GM18868 (cell line): ENCODE measurements at regions not wholly inside any gene's neighbourhood (a gene's known extent, or its start where the extent isn't known, plus 50 kb on each side); places are given as distances from the start of the nearest gene placed in this dataset.

Source experiments
- ATAC-seq: cut with Tn5 transposase; IDR thresholded peaks from one replicate; pipeline ENCODE4 v1.9.1; 2021; ENCODE audit warnings: mild to moderate bottlenecking, moderate library complexity; ENCODE audit not compliant: unreplicated experiment

GRCh38 chr7:19235680-19236079, 90.5 kb upstream of the FERD3L start:
- ATAC-seq: no peak

DNA sequence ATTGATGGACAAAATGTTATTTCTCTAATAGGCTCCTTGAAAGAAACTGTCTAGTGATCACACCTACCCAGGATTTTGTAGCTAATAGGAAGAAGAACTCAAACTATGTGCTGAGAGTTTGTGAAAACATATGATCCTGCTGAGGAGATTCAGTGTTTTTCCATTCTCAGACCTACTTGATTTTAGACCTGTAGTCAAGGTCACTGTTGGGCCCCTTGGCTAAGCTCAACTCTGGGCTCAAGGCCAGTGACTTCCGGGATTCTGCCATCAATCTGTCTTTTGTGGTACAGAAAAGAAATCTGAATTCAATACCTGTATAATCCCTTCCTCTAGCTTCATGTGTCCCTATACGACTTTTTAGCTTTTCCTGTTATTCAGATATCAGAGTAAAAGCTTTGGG, 79.7 kb upstream of the FERD3L start:
- ATAC-seq: no peak

DNA sequence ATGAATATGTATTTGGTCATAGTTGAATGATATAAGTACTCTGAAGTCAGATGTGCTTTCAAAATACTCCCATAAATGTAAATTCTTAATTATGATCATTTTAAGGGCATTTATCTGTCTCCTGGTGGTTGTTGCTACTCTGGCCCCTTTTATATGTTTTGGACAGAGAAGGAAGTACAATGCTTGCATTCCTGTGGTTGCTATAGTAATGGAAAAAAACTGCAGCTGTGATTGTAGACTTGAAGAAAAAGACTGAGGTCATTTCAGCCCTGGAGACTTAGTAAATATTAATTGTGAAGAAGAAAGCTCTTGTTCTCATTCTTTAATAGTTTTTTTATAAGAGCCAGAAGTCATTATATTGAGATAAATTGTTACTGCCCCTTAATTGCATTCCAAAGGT, 70.2 kb upstream of the FERD3L start:
- no peak for ATAC-seq

DNA sequence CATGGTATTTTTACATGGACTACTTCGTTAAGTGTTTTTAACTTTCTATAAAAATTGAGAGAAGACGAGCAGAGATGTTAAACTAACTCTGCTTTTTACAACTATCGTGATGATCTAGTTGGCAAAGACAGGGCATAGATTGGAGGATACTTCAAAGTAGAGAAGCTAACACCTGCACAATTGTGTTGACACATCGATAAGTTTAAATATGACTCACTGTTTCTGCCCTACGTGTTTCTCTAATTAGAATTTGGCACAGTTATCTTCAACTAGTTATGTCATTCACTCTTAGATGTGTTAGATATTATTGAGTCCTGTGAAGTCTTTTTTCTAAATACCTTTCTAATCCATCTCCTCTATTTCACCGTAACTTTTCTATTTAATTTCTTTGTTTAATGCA, 68.5 kb upstream of the FERD3L start:
- no peak for ATAC-seq

GRCh38 chr7:19210893-19211413, 65.7 kb upstream of the FERD3L start:
- ATAC-seq: no peak

GRCh38 chr7:19209166-19209696, 64.0 kb upstream of the FERD3L start:
- ATAC-seq: no peak

GRCh38 chr7:19206721-19207120, 61.5 kb upstream of the FERD3L start:
- ATAC-seq: no peak

DNA sequence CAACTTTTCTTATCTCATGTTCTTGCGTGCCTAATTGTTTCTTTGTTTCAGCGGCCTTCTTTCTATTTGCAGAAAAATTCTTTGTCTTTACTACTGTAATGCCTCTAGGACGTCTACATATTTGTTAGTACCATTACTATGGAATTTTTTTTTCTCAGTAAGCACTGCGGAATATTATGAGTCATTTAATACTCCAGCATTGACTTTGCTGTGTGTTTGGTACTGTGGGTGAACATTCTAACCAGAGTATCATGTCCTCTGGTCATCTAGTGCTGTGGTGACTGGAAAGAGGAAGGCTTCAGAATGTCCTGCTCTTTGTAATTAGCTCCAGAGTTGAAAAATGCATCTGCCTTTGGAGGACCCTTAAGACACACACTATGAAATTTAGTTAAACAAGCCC, 58.5 kb upstream of the FERD3L start:
- ATAC-seq: no peak

DNA sequence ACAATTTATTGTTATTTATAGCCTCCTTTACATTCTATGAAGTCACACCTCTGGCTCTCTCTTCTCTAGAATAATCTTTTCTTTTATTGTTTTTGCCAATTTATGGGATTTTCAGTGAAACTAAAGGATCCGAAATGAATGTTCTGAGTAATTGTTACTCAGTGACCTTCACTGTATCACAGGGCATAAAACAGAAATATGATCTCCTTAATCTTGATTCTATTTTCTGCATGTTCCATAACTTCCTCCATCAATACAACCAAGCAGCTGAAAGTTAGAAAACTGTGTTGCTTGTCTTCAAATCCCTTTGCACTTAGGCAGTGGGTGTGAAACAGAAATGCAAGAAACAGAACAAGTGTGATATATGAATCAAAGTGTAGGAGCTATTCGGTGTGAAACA, 57.4 kb upstream of the FERD3L start:
- no peak for ATAC-seq
